EH (cell line): ENCODE measurements at regions not wholly inside any gene's neighbourhood (a gene's known extent, or its start where the extent isn't known, plus 50 kb on each side); places are given as distances from the start of the nearest gene placed in this dataset.

Experiments used
- DNase-seq: peaks from one replicate; pipeline ENCODE4 v3.0.0-alpha.2; 2015; ENCODE audit warnings: low read depth

DNA sequence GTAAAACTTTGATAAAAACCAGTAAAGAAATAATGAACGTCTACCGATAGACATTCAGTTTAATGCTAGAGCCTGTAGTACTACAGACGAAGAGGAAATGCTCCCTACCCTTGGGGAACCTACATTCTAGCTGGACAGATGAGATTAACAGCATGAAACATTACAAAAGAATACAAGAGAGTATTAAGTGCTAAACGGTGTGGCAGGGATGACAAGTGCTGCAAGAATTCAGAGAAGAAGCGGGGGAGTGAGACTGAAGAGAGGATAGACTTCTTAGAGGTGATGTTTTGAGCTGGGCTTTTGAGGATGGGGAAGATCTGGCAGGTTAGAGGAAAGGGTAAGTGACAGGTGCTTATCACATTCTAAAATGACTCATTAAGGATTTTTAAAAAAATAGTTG lies 52.6 kb upstream of the ESX1 start:
- DNase-seq, result no peak

GRCh38 chrX:104306180-104306579 lies 51.4 kb upstream of the ESX1 start:
- DNase-seq, result no peak
